ENCODE measurements at regions not wholly inside any gene's neighbourhood (a gene's known extent, or its start where the extent isn't known, plus 50 kb on each side); places are given as distances from the start of the nearest gene placed in this dataset.

DNA sequence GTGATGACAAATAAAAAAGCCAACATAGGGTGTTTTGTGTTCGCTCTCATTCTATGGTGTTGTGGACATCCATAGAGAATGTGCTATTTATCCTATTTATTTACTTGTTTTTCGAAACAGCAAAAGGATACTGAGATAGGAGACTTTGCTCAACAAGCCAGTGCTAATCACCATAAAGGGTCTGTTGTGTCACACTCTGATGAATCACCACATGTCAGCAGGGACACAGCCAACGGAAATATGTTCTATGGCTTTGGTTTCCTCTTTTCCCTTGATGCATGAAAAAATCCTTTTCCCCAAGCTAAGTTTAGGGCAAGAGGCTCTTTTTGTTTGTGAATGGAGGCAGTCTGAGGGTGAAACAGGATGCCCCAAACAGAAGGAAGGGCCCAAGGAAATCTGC is 154.3 kb downstream of the RNF152 start:
- Histone ChIP-seq H3K4me1 (ENCODE audit: control insufficient read depth in 1 of 2, insufficient read depth in 2 of 2, low read length in 2 of 2) (no peaks in the 10 kb centered on the region), H3K4me3 (replicated peaks in 1 of 2; ENCODE audit: low read depth in 1 of 2, low read length in 2 of 2) (no peak overlapping the region), H3K9me2 (ENCODE audit: insufficient read depth) (no peaks in the 10 kb centered on the region), H4K20me1 (ENCODE audit: insufficient read depth) (no peaks in the 10 kb centered on the region), H3K9ac (ENCODE audit: low read length) (no peak overlapping the region), H3K27me3 (ENCODE audit: insufficient read depth, low read length) (peaks cover 23% of the 10 kb centered on the region), H3K79me2 (ENCODE audit: insufficient read depth, low read length) (no peaks in the 10 kb centered on the region), H3K9me3 (ENCODE audit: control insufficient read depth in 1 of 2, insufficient read depth in 1 of 2, low read depth in 1 of 2, low read length in 2 of 2) (no peaks in the 10 kb centered on the region), H3K27ac (ENCODE audit: low read depth, low read length) (no peak overlapping the region), H2AFZ (ENCODE audit: low read depth, low read length, poor library complexity, severe bottlenecking) (no peak overlapping the region), H3K36me3 (ENCODE audit: control insufficient read depth in 1 of 2, insufficient read depth in 2 of 2, low read length in 2 of 2) (no peaks in the 10 kb centered on the region), H3K4me2 (ENCODE audit: low read length) (no peak overlapping the region)
- no peak for DNase-seq (ENCODE audit: low read depth, low spot score)
- ChIA-PET RAD21 (ENCODE audit: low non-redundant PET in 1 of 2, low total read pairs in 2 of 2, uncharacterized antibody in 2 of 2, unreplicated experiment in 2 of 2) (no interaction called here), CTCF (no interaction called here), POLR2A (no interaction called here)
- intact Hi-C loops (cut with micrococcal nuclease), result no loop called here
- TF ChIP-seq POLR2A (IDR thresholded peaks at IDR 0.05; ENCODE audit: borderline replicate concordance, extremely low read depth, insufficient read depth, insufficient read length) (no peak), SRF (IDR thresholded peaks at IDR 0.05; ENCODE audit: low read depth) (no peak), SIN3A (IDR thresholded peaks at IDR 0.05; ENCODE audit: low read depth) (no peak), EGR1 (IDR thresholded peaks at IDR 0.05; ENCODE audit: low read depth) (no peak), SP1 (IDR thresholded peaks at IDR 0.05; ENCODE audit: low read depth) (no peak)
- TF ChIP-seq, protein P1, sequence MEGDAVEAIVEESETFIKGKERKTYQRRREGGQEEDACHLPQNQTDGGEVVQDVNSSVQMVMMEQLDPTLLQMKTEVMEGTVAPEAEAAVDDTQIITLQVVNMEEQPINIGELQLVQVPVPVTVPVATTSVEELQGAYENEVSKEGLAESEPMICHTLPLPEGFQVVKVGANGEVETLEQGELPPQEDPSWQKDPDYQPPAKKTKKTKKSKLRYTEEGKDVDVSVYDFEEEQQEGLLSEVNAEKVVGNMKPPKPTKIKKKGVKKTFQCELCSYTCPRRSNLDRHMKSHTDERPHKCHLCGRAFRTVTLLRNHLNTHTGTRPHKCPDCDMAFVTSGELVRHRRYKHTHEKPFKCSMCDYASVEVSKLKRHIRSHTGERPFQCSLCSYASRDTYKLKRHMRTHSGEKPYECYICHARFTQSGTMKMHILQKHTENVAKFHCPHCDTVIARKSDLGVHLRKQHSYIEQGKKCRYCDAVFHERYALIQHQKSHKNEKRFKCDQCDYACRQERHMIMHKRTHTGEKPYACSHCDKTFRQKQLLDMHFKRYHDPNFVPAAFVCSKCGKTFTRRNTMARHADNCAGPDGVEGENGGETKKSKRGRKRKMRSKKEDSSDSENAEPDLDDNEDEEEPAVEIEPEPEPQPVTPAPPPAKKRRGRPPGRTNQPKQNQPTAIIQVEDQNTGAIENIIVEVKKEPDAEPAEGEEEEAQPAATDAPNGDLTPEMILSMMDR (IDR thresholded peaks at IDR 0.05 in 2 of 3, conservative IDR thresholded peaks at IDR 0.05 in 1 of 3; ENCODE audit: borderline replicate concordance in 1 of 3, insufficient read depth in 1 of 3, low read depth in 2 of 3, low read length in 2 of 3), result no peak
- ATAC-seq, result no peak
- BruUV-seq (replicated peaks), result no TSS peak

DNA sequence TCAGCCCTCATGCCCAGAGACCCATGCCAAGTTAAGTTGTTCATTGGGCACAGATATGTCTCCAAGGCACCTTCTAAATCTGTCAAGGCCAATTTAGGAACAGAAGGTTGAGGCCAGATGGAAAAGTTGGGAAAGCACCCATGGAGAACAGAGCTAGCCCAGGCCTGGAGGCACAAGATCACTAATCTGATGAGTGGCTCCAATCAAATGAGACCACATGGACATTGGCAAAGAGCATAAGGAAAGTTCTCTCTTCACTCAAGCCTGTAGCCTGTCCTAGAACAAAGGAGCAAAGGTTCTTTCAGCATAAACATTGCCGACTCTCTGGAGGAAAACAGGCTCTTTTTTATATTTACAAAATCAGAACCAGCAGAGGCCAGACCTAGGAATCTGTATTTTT is 154.8 kb downstream of the RNF152 start:
- ATAC-seq, result no peak
- Histone ChIP-seq H3K9me3 (ENCODE audit: control insufficient read depth in 1 of 2, insufficient read depth in 1 of 2, low read depth in 1 of 2, low read length in 2 of 2) (no peaks in the 10 kb centered on the region), H2AFZ (ENCODE audit: low read depth, low read length, poor library complexity, severe bottlenecking) (no peak overlapping the region), H3K79me2 (ENCODE audit: insufficient read depth, low read length) (no peaks in the 10 kb centered on the region), H3K4me3 (replicated peaks in 1 of 2; ENCODE audit: low read depth in 1 of 2, low read length in 2 of 2) (no peak overlapping the region), H3K36me3 (ENCODE audit: control insufficient read depth in 1 of 2, insufficient read depth in 2 of 2, low read length in 2 of 2) (no peaks in the 10 kb centered on the region), H3K9ac (ENCODE audit: low read length) (no peak overlapping the region), H3K4me1 (ENCODE audit: control insufficient read depth in 1 of 2, insufficient read depth in 2 of 2, low read length in 2 of 2) (no peaks in the 10 kb centered on the region), H3K4me2 (ENCODE audit: low read length) (no peak overlapping the region), H3K9me2 (ENCODE audit: insufficient read depth) (no peaks in the 10 kb centered on the region), H3K27ac (ENCODE audit: low read depth, low read length) (no peak overlapping the region), H4K20me1 (ENCODE audit: insufficient read depth) (no peaks in the 10 kb centered on the region), H3K27me3 (ENCODE audit: insufficient read depth, low read length) (peaks cover 24% of the 10 kb centered on the region)
- intact Hi-C loops (cut with micrococcal nuclease), result no loop called here
- no TSS peak for BruUV-seq (replicated peaks)
- TF ChIP-seq, protein P2, sequence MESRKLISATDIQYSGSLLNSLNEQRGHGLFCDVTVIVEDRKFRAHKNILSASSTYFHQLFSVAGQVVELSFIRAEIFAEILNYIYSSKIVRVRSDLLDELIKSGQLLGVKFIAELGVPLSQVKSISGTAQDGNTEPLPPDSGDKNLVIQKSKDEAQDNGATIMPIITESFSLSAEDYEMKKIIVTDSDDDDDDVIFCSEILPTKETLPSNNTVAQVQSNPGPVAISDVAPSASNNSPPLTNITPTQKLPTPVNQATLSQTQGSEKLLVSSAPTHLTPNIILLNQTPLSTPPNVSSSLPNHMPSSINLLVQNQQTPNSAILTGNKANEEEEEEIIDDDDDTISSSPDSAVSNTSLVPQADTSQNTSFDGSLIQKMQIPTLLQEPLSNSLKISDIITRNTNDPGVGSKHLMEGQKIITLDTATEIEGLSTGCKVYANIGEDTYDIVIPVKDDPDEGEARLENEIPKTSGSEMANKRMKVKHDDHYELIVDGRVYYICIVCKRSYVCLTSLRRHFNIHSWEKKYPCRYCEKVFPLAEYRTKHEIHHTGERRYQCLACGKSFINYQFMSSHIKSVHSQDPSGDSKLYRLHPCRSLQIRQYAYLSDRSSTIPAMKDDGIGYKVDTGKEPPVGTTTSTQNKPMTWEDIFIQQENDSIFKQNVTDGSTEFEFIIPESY (IDR thresholded peaks at IDR 0.05; ENCODE audit: extremely low read depth, insufficient replicate concordance, low read length), result no peak
- no peak for TF ChIP-seq EZH2phosphoT487 (IDR thresholded peaks at IDR 0.05; ENCODE audit: borderline replicate concordance)
- TF ChIP-seq MAX (IDR thresholded peaks at IDR 0.05), result no peak
- RAD21 ChIA-PET (ENCODE audit: low non-redundant PET in 1 of 2, low total read pairs in 2 of 2, uncharacterized antibody in 2 of 2, unreplicated experiment in 2 of 2), result no interaction called here
- no peak for DNase-seq (ENCODE audit: low read depth, low spot score)
- CTCF ChIA-PET, result no interaction called here
- POLR2A ChIA-PET, result no interaction called here

Data from HCT116 (cell line).